ENCODE measurements at regions not wholly inside any gene's neighbourhood (a gene's known extent, or its start where the extent isn't known, plus 50 kb on each side); places are given as distances from the start of the nearest gene placed in this dataset.

GRCh38 chr22:27336151-27337090 is 465.1 kb downstream of the MN1 start:
- no peak for DNase-seq (ENCODE audit: low read depth in 1 of 2, low spot score in 1 of 2)
- no peak for TF ChIP-seq CTCF (IDR thresholded peaks at IDR 0.05; ENCODE audit: low read depth, low read length)
- H3K36me3 ChIP-seq = no peaks in the 10 kb centered on the region
- H3K27me3 ChIP-seq = peaks cover 18% of the 10 kb centered on the region
- no peak overlapping the region for H3K27ac ChIP-seq
- no peaks in the 10 kb centered on the region for H3K9me3 ChIP-seq (ENCODE audit: low read depth)
- no peak overlapping the region for H3K4me3 ChIP-seq
- peaks cover 9% of the 10 kb centered on the region for H3K4me1 ChIP-seq (ENCODE audit: low read depth)

GRCh38 chr22:27337676-27338075 is 463.9 kb downstream of the MN1 start:
- Histone ChIP-seq H3K36me3 (no peaks in the 10 kb centered on the region), H3K27ac (no peak overlapping the region), H3K9me3 (ENCODE audit: low read depth) (no peaks in the 10 kb centered on the region), H3K27me3 (peaks cover 18% of the 10 kb centered on the region), H3K4me1 (ENCODE audit: low read depth) (no peaks in the 10 kb centered on the region), H3K4me3 (no peak overlapping the region)
- no peak for TF ChIP-seq CTCF (IDR thresholded peaks at IDR 0.05; ENCODE audit: low read depth, low read length)
- DNase-seq (ENCODE audit: low read depth in 1 of 2, low spot score in 1 of 2) = no peak

- no peak for TF ChIP-seq CTCF (IDR thresholded peaks at IDR 0.05; ENCODE audit: low read depth, low read length)
- Histone ChIP-seq H3K27ac (no peak overlapping the region), H3K4me1 (ENCODE audit: low read depth) (peaks cover 5% of the 10 kb centered on the region), H3K36me3 (no peaks in the 10 kb centered on the region), H3K9me3 (ENCODE audit: low read depth) (no peaks in the 10 kb centered on the region), H3K4me3 (no peak overlapping the region), H3K27me3 (peaks cover 11% of the 10 kb centered on the region)
- no peak for DNase-seq (ENCODE audit: low read depth in 1 of 2, low spot score in 1 of 2)
Observed at GRCh38 chr22:27340047-27340446, 461.5 kb downstream of the MN1 start.

- Histone ChIP-seq H3K4me3 (no peak overlapping the region), H3K9me3 (ENCODE audit: low read depth) (no peaks in the 10 kb centered on the region), H3K36me3 (no peaks in the 10 kb centered on the region), H3K4me1 (ENCODE audit: low read depth) (peaks cover 18% of the 10 kb centered on the region), H3K27me3 (peaks cover 4% of the 10 kb centered on the region), H3K27ac (no peak overlapping the region)
- no peak for TF ChIP-seq CTCF (IDR thresholded peaks at IDR 0.05; ENCODE audit: low read depth, low read length)
- peak in 1 of 2 donors; percentile 85 for DNase-seq (ENCODE audit: low read depth in 1 of 2, low spot score in 1 of 2)
Observed at GRCh38 chr22:27344546-27344945, 457.0 kb downstream of the MN1 start.

- TF ChIP-seq CTCF (IDR thresholded peaks at IDR 0.05; ENCODE audit: low read depth, low read length) = no peak
- Histone ChIP-seq H3K9me3 (ENCODE audit: low read depth) (no peaks in the 10 kb centered on the region), H3K27me3 (no peaks in the 10 kb centered on the region), H3K4me3 (no peak overlapping the region), H3K36me3 (no peaks in the 10 kb centered on the region), H3K4me1 (ENCODE audit: low read depth) (peaks cover 18% of the 10 kb centered on the region), H3K27ac (no peak overlapping the region)
- peak in 1 of 2 donors; percentile 78 for DNase-seq (ENCODE audit: low read depth in 1 of 2, low spot score in 1 of 2)
Observed at GRCh38 chr22:27345691-27346090, 455.9 kb downstream of the MN1 start.

Data from cardiac muscle cell (in vitro differentiated cells and primary cell).